Stimulated activated memory B cell treated with anti-CD40 and anti-IgM and Interleukin-4, amounts not matched to agents 10 μg/mL and 1 μg/mL and 100 μg/mL, for 72 hours (primary cell): ENCODE measurements at regions not wholly inside any gene's neighbourhood (a gene's known extent, or its start where the extent isn't known, plus 50 kb on each side); places are given as distances from the start of the nearest gene placed in this dataset.
A peak's percentile ranks its signal among the peaks of the same experiment; 100 is the strongest.
"Not testable (repeated sequence)": the region's sequence is repeated elsewhere in the genome, so short reads cannot be mapped to it uniquely, and the experiment has no call there.

ENCODE experiments used
- ATAC-seq: fragments of 150-1000 bp; cut with Tn5 transposase; 2 replicates; pipeline ENCODE4 v1.10.0; 2021
- H3K27ac Mint-ChIP-seq: one replicate; pipeline ENCODE4 v1.8.0; 2022; ENCODE audit warnings: mild to moderate bottlenecking, mixed read lengths
- H3K27me3 Mint-ChIP-seq: one replicate; pipeline ENCODE4 v1.8.0; 2022; ENCODE audit warnings: mixed read lengths
- H3K36me3 Mint-ChIP-seq: one replicate; pipeline ENCODE4 v1.8.0; 2022; ENCODE audit warnings: mixed read lengths
- H3K4me1 Mint-ChIP-seq: one replicate; pipeline ENCODE4 v1.8.0; 2022; ENCODE audit warnings: mixed read lengths
- H3K4me3 Mint-ChIP-seq: one replicate; pipeline ENCODE4 v1.8.0; 2022; ENCODE audit warnings: mild to moderate bottlenecking, moderate library complexity, mixed read lengths
- H3K9me3 Mint-ChIP-seq: one replicate; pipeline ENCODE4 v1.8.0; 2022; ENCODE audit warnings: mixed read lengths

DNA sequence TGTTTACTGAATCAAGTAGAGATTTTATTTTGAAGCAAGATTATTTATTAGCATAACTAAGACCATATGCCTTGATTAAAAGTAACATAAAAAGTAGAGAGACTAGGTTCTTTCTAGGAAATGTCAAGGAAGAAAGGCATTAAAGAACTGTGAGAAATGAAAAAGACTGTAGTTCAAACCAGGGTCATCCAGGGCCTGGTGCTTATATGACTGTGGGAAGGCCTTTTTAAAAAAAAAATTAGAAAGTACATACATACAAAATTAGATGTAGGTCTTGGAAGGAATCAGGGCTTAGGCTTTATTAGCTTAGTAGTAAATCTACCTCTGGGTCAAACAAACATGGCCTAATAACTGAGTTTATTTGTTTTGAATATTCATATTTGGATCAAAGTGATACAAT lies 173.9 kb upstream of the TBL1XR1 start:
- H3K27me3 Mint-ChIP-seq = no peaks in the 10 kb centered on the region
- no peaks in the 10 kb centered on the region for H3K9me3 Mint-ChIP-seq
- peaks cover 17% of the 10 kb centered on the region for H3K4me1 Mint-ChIP-seq
- H3K27ac Mint-ChIP-seq = no peak overlapping the region
- H3K4me3 Mint-ChIP-seq = no peak overlapping the region
- H3K36me3 Mint-ChIP-seq = peaks cover 4% of the 10 kb centered on the region
- no peak for ATAC-seq

DNA sequence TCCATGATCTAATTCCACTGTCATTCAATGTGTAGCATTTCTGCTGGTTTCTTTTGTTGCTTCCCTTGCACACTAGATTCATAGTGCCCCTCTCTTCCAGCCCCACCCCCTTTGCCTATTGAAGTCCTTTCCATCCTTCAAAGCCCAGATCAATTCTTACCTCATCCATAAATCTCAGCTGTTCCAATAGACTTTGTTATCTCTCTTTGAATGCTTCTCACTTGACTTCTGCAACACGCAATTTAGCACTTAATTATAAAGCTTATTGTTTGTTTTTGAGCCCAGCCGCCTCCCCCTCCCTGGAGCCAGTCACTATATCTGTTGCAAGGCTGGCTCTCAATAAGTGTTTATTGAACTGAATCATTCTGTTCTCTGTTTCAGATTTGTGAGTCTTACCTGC lies 174.6 kb upstream of the TBL1XR1 start:
- H3K27me3 Mint-ChIP-seq = no peaks in the 10 kb centered on the region
- no peak overlapping the region for H3K4me3 Mint-ChIP-seq
- no peak overlapping the region for H3K27ac Mint-ChIP-seq
- H3K4me1 Mint-ChIP-seq = peaks cover 23% of the 10 kb centered on the region
- H3K9me3 Mint-ChIP-seq = no peaks in the 10 kb centered on the region
- no peak for ATAC-seq
- peaks cover 4% of the 10 kb centered on the region for H3K36me3 Mint-ChIP-seq

DNA sequence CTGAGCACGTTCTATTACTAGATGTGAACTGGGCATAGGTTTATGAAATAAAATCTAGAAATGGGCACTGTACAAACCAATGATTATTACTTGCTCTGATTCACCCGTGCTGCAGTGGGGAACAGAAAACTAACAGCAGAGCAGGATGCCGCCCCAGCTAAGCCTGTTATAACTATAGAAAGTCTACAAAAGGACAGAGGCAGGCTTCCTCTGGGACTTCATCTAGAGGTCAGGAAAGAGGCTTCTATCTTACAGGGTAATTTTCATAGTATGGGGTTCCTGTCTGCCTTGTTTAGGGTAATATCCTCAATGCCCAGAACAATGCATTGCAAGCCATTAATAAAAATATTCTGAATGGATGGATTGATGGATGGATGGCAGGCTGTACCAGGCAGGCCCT lies 177.0 kb upstream of the TBL1XR1 start:
- H3K4me1 Mint-ChIP-seq = peaks cover 47% of the 10 kb centered on the region

DNA sequence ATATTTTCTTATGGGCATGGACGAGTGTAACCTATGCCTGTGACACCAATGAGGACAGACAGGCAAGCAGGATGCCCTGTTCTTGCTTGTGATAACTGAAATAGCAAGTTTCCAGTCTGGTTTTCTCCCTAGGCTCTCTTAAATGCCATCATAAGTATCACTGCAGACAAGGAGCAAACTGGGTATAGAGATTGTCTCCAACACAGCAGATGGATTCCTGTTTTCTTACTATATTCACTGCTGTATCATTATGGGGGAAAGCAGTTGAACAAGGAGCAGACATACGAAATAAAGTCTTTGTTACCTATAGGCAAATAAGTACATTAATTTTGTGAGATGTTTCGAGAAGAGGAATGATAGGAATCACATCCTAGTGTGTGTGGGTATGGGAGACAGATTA lies 178.0 kb upstream of the TBL1XR1 start:
- no peaks in the 10 kb centered on the region for H3K27me3 Mint-ChIP-seq

More for the DNA sequence above, 177.0 kb upstream of the TBL1XR1 start:
- Mint-ChIP-seq H3K27ac (peak overlapping the region; percentile 50), H3K27me3 (no peaks in the 10 kb centered on the region), H3K36me3 (peaks cover 4% of the 10 kb centered on the region), H3K4me3 (no peak overlapping the region), H3K9me3 (no peaks in the 10 kb centered on the region)
- ATAC-seq = peak; percentile 77

DNA sequence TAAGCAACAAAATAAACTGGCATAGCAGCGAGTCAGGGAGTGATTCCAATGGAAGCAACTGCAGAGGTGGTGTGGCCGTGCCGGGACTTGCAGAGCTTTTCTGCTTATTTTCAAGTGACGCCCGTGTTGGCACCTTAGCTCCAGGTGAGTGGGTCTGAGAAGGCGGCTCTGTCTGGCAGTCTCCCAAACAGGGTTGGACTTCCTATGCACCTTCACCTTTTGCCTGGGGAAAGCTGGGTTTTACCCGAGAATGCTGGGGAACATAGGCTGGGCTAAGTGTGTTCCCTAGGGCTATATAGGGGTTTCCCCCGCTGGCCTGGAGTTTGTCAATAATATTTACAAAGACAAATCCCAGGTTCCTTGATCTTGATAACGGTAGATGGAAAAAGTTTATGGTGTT lies 179.9 kb upstream of the TBL1XR1 start:
- peak overlapping the region; percentile 74 for H3K27ac Mint-ChIP-seq
- no peak for ATAC-seq
- no peaks in the 10 kb centered on the region for H3K9me3 Mint-ChIP-seq
- H3K4me1 Mint-ChIP-seq = peaks cover 47% of the 10 kb centered on the region
- no peaks in the 10 kb centered on the region for H3K27me3 Mint-ChIP-seq
- no peak overlapping the region for H3K4me3 Mint-ChIP-seq
- peaks cover 4% of the 10 kb centered on the region for H3K36me3 Mint-ChIP-seq

More for the DNA sequence above, 178.0 kb upstream of the TBL1XR1 start:
- Mint-ChIP-seq H3K4me1 (peaks cover 47% of the 10 kb centered on the region), H3K9me3 (no peaks in the 10 kb centered on the region), H3K27ac (peak overlapping the region; percentile 50), H3K36me3 (peaks cover 4% of the 10 kb centered on the region), H3K4me3 (no peak overlapping the region)
- no peak for ATAC-seq

DNA sequence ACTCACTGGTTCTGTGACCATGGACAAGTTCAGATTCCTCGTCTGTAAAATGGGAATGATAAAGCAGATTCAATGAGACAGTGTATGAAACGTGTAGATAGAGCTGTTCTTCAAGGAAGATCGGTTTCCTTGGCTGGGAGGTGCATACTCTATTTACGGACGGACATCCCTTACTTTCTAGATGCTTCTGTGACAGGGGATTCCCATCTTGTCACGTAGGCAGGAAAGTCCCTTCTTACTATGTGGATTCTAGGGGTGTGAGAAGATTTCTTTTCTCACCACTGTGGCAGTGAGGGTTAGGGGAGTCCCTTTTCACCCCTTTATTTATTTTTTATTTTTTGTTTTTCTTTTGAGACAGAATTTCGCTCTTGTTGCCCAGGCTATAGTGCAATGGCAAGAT lies 180.9 kb upstream of the TBL1XR1 start:
- peak overlapping the region; percentile 74 for H3K27ac Mint-ChIP-seq
- peak; percentile 60 for ATAC-seq
- H3K36me3 Mint-ChIP-seq = peaks cover 4% of the 10 kb centered on the region
- H3K27me3 Mint-ChIP-seq = no peaks in the 10 kb centered on the region
- H3K4me3 Mint-ChIP-seq = peak overlapping the region; percentile 26
- H3K4me1 Mint-ChIP-seq = peaks cover 47% of the 10 kb centered on the region
- H3K9me3 Mint-ChIP-seq = no peaks in the 10 kb centered on the region

DNA sequence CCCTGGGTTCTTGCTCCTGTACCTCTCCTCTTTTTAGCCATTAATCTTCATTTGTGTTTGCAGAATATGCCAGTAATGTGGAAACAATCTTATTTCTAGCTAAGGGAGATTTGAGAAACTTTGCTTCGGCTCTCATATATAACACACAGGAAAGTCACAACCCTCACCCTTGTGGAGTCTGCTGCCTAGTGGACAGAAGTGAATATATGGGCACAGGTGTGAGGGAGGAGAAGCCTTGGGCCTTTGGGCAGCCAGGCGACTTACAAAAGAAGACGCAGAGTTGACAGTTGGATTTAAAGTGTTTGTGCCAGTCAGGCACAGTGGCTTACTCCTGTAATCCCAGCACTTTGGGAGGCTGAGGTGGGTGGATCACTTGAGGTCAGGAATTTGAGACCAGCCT lies 181.8 kb upstream of the TBL1XR1 start:
- peaks cover 47% of the 10 kb centered on the region for H3K4me1 Mint-ChIP-seq
- H3K36me3 Mint-ChIP-seq = peaks cover 4% of the 10 kb centered on the region
- peak overlapping the region; percentile 74 for H3K27ac Mint-ChIP-seq
- ATAC-seq = no peak
- H3K27me3 Mint-ChIP-seq = no peaks in the 10 kb centered on the region
- no peak overlapping the region for H3K4me3 Mint-ChIP-seq
- H3K9me3 Mint-ChIP-seq = no peaks in the 10 kb centered on the region

DNA sequence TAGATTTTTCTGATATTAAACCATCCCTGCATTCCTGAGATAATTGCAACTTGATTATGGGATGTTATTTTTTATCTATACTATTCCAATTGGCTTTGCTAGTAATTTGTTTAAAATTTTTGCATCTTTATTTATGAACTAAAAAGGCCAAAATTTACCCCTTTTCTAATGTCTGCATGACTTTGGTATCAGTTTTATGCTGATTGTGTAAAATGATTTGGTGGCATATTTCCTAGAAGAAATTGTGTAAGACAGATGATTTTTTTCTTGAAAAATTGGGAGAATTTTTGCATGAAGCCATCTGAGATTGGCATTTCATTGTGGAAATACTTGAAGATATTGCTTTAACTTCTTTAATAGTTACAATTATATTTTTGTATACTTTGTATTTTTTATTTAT lies 183.8 kb upstream of the TBL1XR1 start:
- Mint-ChIP-seq H3K27me3 (no peaks in the 10 kb centered on the region), H3K9me3 (no peaks in the 10 kb centered on the region), H3K27ac (no peak overlapping the region), H3K36me3 (no peaks in the 10 kb centered on the region), H3K4me3 (no peak overlapping the region), H3K4me1 (peaks cover 36% of the 10 kb centered on the region)
- no peak for ATAC-seq

DNA sequence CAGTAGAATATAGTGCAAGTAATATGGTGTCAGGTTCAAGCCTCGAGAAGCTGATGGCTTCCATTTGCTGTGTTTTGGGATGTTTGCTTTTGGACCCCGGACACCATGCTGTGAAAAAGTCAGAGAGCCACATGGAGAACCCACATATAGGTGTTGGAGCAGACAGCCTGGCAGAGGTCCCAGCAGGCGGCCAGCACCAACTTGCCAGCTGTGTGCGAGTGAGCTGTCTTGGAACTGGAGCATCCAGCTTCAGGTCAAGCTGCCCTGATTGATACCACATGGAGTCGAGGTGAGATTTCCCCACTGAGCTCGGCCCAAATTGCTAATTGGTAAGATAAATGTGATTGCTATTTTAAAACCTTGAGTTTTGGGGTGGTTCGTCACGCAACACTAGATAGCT lies 185.7 kb upstream of the TBL1XR1 start:
- H3K4me3 Mint-ChIP-seq = no peak overlapping the region
- H3K27me3 Mint-ChIP-seq = no peaks in the 10 kb centered on the region
- H3K27ac Mint-ChIP-seq = no peak overlapping the region
- H3K9me3 Mint-ChIP-seq = no peaks in the 10 kb centered on the region
- ATAC-seq = no peak
- peaks cover 19% of the 10 kb centered on the region for H3K4me1 Mint-ChIP-seq
- no peaks in the 10 kb centered on the region for H3K36me3 Mint-ChIP-seq

DNA sequence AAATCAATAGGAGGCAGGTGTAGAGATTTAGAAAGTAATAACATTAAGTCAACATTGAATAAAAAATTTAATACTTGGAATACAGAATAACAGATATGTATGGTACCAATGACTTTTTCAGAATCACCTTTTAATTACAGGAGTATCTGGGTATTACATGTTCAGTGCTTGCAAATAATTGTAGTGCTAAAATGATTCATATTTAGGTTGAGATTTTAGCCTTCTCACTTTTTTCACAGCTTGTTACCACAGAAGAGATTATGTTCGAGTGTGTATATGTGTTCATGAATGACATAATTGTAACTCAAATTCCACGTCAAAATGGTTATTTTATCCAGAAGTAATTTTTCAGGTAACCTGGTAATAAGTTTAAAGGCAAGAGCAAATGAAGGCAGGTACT lies 187.9 kb upstream of the TBL1XR1 start:
- no peaks in the 10 kb centered on the region for H3K27me3 Mint-ChIP-seq
- no peak for ATAC-seq
- no peaks in the 10 kb centered on the region for H3K9me3 Mint-ChIP-seq
- H3K36me3 Mint-ChIP-seq = no peaks in the 10 kb centered on the region
- no peak overlapping the region for H3K27ac Mint-ChIP-seq
- H3K4me3 Mint-ChIP-seq = no peak overlapping the region
- peaks cover 6% of the 10 kb centered on the region for H3K4me1 Mint-ChIP-seq

DNA sequence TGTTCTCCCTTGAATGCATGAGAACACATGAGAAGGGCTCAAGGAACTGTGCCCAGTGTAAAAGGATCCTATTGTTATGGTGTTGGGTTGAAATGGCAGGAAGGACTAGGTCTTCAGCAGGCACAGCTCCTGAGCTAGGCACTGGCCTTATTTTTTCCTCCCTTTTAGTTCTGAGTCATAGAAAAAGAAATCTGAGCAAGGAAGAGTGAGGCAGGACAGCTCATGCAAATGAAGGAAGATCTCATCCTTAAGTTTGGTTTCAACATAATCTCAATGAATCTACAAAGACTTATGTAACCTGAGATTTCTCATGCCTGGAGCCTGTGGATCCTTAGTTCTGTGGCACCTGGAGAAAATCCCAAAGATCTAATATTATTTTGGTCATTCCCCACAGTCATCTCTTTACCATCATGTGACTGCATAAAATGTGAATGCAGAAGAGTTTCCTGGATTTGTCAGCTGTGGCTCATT lies 188.6 kb upstream of the TBL1XR1 start:
- H3K27ac Mint-ChIP-seq = peak overlapping the region; percentile 12
- no peak overlapping the region for H3K4me3 Mint-ChIP-seq
- no peak for ATAC-seq
- no peaks in the 10 kb centered on the region for H3K27me3 Mint-ChIP-seq
- H3K4me1 Mint-ChIP-seq = peaks cover 6% of the 10 kb centered on the region
- no peaks in the 10 kb centered on the region for H3K36me3 Mint-ChIP-seq
- H3K9me3 Mint-ChIP-seq = no peaks in the 10 kb centered on the region

DNA sequence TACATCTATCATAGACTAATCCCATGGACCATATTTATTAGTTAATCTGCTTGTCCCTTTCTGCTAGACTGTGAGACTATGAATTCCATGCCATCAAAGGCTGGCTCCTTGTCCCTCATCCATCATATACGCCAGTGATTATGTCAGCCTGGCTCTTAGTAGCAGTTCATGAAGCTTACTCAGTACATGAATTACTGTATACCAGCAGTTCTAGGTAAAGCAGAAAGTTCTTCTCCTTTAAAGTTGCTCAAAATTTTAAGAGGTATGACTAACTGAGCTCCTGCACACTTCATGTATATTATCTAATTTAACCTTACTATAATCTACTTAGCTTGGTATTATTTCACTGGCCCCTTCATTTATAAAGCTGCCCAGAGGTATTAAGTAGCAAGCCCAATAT lies 190.9 kb upstream of the TBL1XR1 start:
- Mint-ChIP-seq H3K4me1 (peaks cover 6% of the 10 kb centered on the region), H3K36me3 (no peaks in the 10 kb centered on the region)
- no peak for ATAC-seq

DNA sequence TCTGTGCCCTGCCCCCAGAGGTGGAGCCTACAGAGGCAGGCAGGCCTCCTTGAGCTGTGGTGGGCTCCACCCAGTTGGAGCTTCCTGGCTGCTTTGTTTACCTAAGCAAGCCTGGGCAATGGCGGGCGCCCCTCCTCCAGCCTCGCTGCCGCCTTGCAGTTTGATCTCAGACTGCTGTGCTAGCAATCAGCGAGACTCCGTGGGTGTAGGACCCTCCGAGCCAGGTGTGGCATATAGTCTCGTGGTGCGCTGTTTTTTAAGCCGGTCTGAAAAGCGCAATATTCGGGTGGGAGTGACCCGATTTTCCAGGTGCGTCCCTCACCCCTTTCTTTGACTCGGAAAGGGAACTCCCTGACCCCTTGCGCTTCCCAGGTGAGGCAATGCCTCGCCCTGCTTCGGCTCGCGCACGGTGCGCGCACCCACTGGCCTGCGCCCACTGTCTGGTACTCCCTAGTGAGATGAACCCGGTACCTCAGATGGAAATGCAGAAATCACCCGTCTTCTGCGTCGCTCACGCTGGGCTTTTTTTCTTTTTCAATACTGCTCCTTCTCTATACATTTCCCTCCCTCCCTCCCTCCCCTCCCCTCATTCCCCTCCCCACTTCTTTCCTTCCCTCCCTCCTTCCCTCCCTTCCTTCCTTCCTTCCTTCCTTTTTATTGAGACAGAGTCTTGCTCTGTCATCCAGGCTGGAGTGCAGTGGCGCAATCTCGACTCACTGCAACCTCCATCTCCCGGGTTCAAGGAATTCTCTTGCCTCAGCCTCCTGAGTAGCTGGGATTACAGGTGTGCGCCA lies 197.1 kb upstream of the TBL1XR1 start:
- not testable (repeated sequence) for ATAC-seq, H3K9me3 Mint-ChIP-seq, H3K27me3 Mint-ChIP-seq, H3K4me1 Mint-ChIP-seq, H3K27ac Mint-ChIP-seq, H3K36me3 Mint-ChIP-seq
- H3K4me3 Mint-ChIP-seq = peak overlapping the region; percentile 41

More for the DNA sequence above, 190.9 kb upstream of the TBL1XR1 start:
- Mint-ChIP-seq H3K27me3 (no peaks in the 10 kb centered on the region), H3K9me3 (no peaks in the 10 kb centered on the region), H3K27ac (no peak overlapping the region), H3K4me3 (no peak overlapping the region)

DNA sequence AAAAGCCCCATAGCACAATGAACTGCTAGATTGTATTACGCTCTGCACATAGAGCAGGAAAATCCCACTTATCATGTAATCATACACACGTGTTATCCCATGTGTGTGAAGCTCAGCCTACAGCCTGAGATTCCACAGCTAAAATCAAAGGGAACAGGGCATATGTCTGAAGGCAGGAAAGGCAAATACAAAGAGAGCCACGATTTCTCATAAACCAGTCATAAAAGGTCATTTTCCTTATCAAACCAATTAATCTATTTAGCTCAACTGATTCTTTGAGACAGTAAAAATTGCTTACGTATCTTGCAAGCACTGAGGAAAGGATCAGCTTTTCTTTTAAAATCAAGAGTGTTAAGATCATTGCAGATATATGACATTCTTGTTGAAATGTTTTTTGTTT lies 199.5 kb upstream of the TBL1XR1 start:
- H3K36me3 Mint-ChIP-seq = no peaks in the 10 kb centered on the region
- H3K4me1 Mint-ChIP-seq = no peaks in the 10 kb centered on the region
- ATAC-seq = no peak
- no peak overlapping the region for H3K4me3 Mint-ChIP-seq
- H3K27me3 Mint-ChIP-seq = no peaks in the 10 kb centered on the region
- no peak overlapping the region for H3K27ac Mint-ChIP-seq
- no peaks in the 10 kb centered on the region for H3K9me3 Mint-ChIP-seq

DNA sequence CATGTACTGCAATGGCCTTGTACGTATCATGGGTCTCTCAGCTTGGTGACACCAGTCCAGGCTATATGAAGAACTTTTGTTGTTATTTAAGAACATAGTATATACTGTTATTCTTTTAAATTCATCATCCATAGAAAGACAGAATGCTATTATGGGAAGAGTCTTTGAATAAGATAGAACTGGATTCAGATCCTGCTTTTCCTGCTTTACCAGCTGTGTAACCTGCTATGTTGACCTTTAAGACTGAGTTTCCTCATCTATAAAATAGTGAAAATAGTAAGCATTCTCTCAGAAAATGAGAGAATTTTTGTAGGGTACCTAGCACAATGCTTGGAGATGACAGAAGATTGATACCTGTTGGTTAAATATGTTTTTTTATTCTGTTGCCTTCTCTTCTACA lies 204.1 kb upstream of the TBL1XR1 start:
- ATAC-seq = no peak

DNA sequence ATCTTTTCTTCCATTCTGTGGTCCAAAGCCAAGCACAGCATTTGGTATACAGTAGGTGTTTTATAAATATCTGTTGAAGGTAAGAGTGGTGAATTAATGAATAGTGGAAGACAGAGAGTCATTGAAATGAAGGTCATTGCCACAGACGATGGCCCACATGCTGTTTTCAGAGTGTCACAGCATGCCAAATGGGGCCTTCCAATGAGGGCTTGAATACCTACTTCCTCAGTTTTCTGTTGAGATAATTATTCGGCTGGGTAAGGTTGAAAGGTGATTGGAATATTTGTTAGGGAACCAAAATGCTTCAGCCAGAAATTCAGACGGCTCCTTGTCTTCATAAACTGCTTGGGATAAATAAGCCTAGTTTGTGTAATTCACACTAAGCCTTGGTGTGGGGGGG lies 205.3 kb upstream of the TBL1XR1 start:
- H3K9me3 Mint-ChIP-seq = no peaks in the 10 kb centered on the region
- H3K36me3 Mint-ChIP-seq = no peaks in the 10 kb centered on the region
- no peak overlapping the region for H3K27ac Mint-ChIP-seq
- ATAC-seq = no peak
- H3K4me1 Mint-ChIP-seq = no peaks in the 10 kb centered on the region
- no peak overlapping the region for H3K4me3 Mint-ChIP-seq
- H3K27me3 Mint-ChIP-seq = no peaks in the 10 kb centered on the region

More for the DNA sequence above, 204.1 kb upstream of the TBL1XR1 start:
- H3K27me3 Mint-ChIP-seq = no peaks in the 10 kb centered on the region
- H3K4me1 Mint-ChIP-seq = no peaks in the 10 kb centered on the region
- H3K9me3 Mint-ChIP-seq = no peaks in the 10 kb centered on the region
- no peaks in the 10 kb centered on the region for H3K36me3 Mint-ChIP-seq
- no peak overlapping the region for H3K27ac Mint-ChIP-seq
- H3K4me3 Mint-ChIP-seq = no peak overlapping the region
